HG03095 (cell line): ENCODE measurements at regions not wholly inside any gene's neighbourhood (a gene's known extent, or its start where the extent isn't known, plus 50 kb on each side); places are given as distances from the start of the nearest gene placed in this dataset.
"Not testable (repeated sequence)": the region's sequence is repeated elsewhere in the genome, so short reads cannot be mapped to it uniquely, and the experiment has no call there.

Experiments
- ATAC-seq: cut with Tn5 transposase; IDR thresholded peaks from one replicate; pipeline ENCODE4 v1.9.1; 2021; ENCODE audit warnings: moderate library complexity; ENCODE audit not compliant: unreplicated experiment

GRCh38 chr4:81786766-81787165 lies 315.1 kb upstream of the RASGEF1B start:
- no peak for ATAC-seq

- no peak for ATAC-seq
Observed at GRCh38 chr4:81786063-81786763, 314.5 kb upstream of the RASGEF1B start.

- ATAC-seq: no peak
Observed at GRCh38 chr4:81785338-81785737, 313.6 kb upstream of the RASGEF1B start.

GRCh38 chr4:81783558-81783957 lies 311.9 kb upstream of the RASGEF1B start:
- ATAC-seq: no peak

GRCh38 chr4:81781799-81782198 lies 310.1 kb upstream of the RASGEF1B start:
- no peak for ATAC-seq

- not testable (repeated sequence) for ATAC-seq
Observed at GRCh38 chr4:81777718-81778117, 306.0 kb upstream of the RASGEF1B start.

- ATAC-seq: no peak
Observed at GRCh38 chr4:81776794-81777193, 305.1 kb upstream of the RASGEF1B start.

- no peak for ATAC-seq
Observed at GRCh38 chr4:81773557-81773956, 301.9 kb upstream of the RASGEF1B start.

- no peak for ATAC-seq
Observed at GRCh38 chr4:81771721-81772120, 300.0 kb upstream of the RASGEF1B start.

GRCh38 chr4:81769244-81769643 lies 297.5 kb upstream of the RASGEF1B start:
- ATAC-seq: no peak

GRCh38 chr4:81758574-81759264 lies 287.0 kb upstream of the RASGEF1B start:
- no peak for ATAC-seq

GRCh38 chr4:81757691-81758090 lies 286.0 kb upstream of the RASGEF1B start:
- ATAC-seq: no peak

GRCh38 chr4:81756973-81757372 lies 285.3 kb upstream of the RASGEF1B start:
- peak; percentile 73 for ATAC-seq

GRCh38 chr4:81756042-81756441 lies 284.3 kb upstream of the RASGEF1B start:
- no peak for ATAC-seq

GRCh38 chr4:81754169-81754568 lies 282.5 kb upstream of the RASGEF1B start:
- ATAC-seq: no peak

- no peak for ATAC-seq
Observed at GRCh38 chr4:81751531-81752289, 280.0 kb upstream of the RASGEF1B start.

GRCh38 chr4:81747242-81747930 lies 275.7 kb upstream of the RASGEF1B start:
- ATAC-seq: no peak

- ATAC-seq: no peak
Observed at GRCh38 chr4:81746773-81747172, 275.1 kb upstream of the RASGEF1B start.

- ATAC-seq: no peak
Observed at GRCh38 chr4:81746071-81746470, 274.4 kb upstream of the RASGEF1B start.

- ATAC-seq: no peak
Observed at GRCh38 chr4:81745050-81745449, 273.3 kb upstream of the RASGEF1B start.

- no peak for ATAC-seq
Observed at GRCh38 chr4:81743731-81744435, 272.2 kb upstream of the RASGEF1B start.
